AG04450 (cell line): ENCODE measurements at regions not wholly inside any gene's neighbourhood (a gene's known extent, or its start where the extent isn't known, plus 50 kb on each side); places are given as distances from the start of the nearest gene placed in this dataset.
"Not testable (repeated sequence)": the region's sequence is repeated elsewhere in the genome, so short reads cannot be mapped to it uniquely, and the experiment has no call there.

Experiments
- CTCF ChIA-PET: fragments of 300-600, 350-600 bp; formaldehyde crosslinking; extraction: SDS; loops from one replicate; lab custom pipeline; 2022; ENCODE audit warnings: antibody characterized with exemption, inconsistent platforms; lab: Charles Lee
- POLR2A ChIA-PET: fragments of 350-600 bp; formaldehyde crosslinking; extraction: SDS; loops from one replicate; lab custom pipeline; 2021; ENCODE audit warnings: antibody characterized with exemption, inconsistent platforms; lab: Yijun Ruan, JAX
- DNase-seq: peaks from one replicate; pipeline ENCODE4 v3.0.0-alpha.2; 2011; ENCODE audit warnings: low read depth, low spot score
- H3K27ac ChIP-seq: one replicate; pipeline ENCODE4 v1.5.1; 2012; ENCODE audit warnings: low read depth, low read length, control low read depth
- H3K27me3 ChIP-seq: one replicate; pipeline ENCODE4 v1.6.0; 2012; ENCODE audit warnings: low read length; ENCODE audit not compliant: control insufficient read depth, insufficient read depth
- H3K4me3 ChIP-seq: 2 replicates; pipeline ENCODE4 v1.5.1; 2011; ENCODE audit warnings: mild to moderate bottlenecking, low read depth, low read length, control low read depth
- H3K9me3 ChIP-seq: 2 replicates; pipeline ENCODE4 v1.5.1; 2012; ENCODE audit warnings: low read length; ENCODE audit not compliant: control insufficient read depth, insufficient read depth
- CTCF ChIP-seq: IDR thresholded peaks from 2 replicates; pipeline ENCODE4 v1.5.1; 2011; ENCODE audit warnings: low read depth, low read length, control low read depth, inconsistent platforms

- no peak for DNase-seq
- Histone ChIP-seq H3K9me3 (peaks cover 58% of the 10 kb centered on the region), H3K27ac (no peak overlapping the region), H3K4me3 (no peak overlapping the region), H3K27me3 (no peaks in the 10 kb centered on the region)
- POLR2A ChIA-PET = no interaction called here
- no peak for TF ChIP-seq CTCF
- CTCF ChIA-PET = no interaction called here
These were observed 253.0 kb downstream of the SHOX start for GRCh38 chrX:883588-883987.

- DNase-seq, POLR2A ChIA-PET, H3K27ac ChIP-seq, H3K4me3 ChIP-seq, CTCF ChIA-PET, H3K27me3 ChIP-seq: not testable (repeated sequence)
- H3K9me3 ChIP-seq = peaks cover 52% of the 10 kb centered on the region
These were observed 249.4 kb downstream of the SHOX start for GRCh38 chrX:879756-880698.

GRCh38 chrX:874061-874460 lies 243.5 kb downstream of the SHOX start:
- Histone ChIP-seq H3K27me3 (no peaks in the 10 kb centered on the region), H3K4me3 (no peak overlapping the region), H3K27ac (no peak overlapping the region), H3K9me3 (peaks cover 62% of the 10 kb centered on the region)
- POLR2A ChIA-PET = no interaction called here
- CTCF ChIA-PET = no interaction called here
- no peak for DNase-seq
- TF ChIP-seq CTCF = no peak

GRCh38 chrX:873016-873415 lies 242.4 kb downstream of the SHOX start:
- no peak for TF ChIP-seq CTCF
- Histone ChIP-seq H3K27ac (no peak overlapping the region), H3K27me3 (no peaks in the 10 kb centered on the region), H3K4me3 (no peak overlapping the region), H3K9me3 (peaks cover 70% of the 10 kb centered on the region)
- POLR2A ChIA-PET = no interaction called here
- CTCF ChIA-PET = no interaction called here
- no peak for DNase-seq

- TF ChIP-seq CTCF = no peak
- Histone ChIP-seq H3K4me3 (no peak overlapping the region), H3K27me3 (no peaks in the 10 kb centered on the region), H3K27ac (no peak overlapping the region), H3K9me3 (peaks cover 71% of the 10 kb centered on the region)
- ChIA-PET POLR2A (no interaction called here), CTCF (no interaction called here)
- no peak for DNase-seq
These were observed 241.5 kb downstream of the SHOX start for GRCh38 chrX:872090-872489.
